ENCODE measurements at regions not wholly inside any gene's neighbourhood (a gene's known extent, or its start where the extent isn't known, plus 50 kb on each side); places are given as distances from the start of the nearest gene placed in this dataset.

- no peak for DNase-seq
Observed at GRCh38 chr6:164274493-164274892, 860.0 kb downstream of the QKI start.

DNA sequence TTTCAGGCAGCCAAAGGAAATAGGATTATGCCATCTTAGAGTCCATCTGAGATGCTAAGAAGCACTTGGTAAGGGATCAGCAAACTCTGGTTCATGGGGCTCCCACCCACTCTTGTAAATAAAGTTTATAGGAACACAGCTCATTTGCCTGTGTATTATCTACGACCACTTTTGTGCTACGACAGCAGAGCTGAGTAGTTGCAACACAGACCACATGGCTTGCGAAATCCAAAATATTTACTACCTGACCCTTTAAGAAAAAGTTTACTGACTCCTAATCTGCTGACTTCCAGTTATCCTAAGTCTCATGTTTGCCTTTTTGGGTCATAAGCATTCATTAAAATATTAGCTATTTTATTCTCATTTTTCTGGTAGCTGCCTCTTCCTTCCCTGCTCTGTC is 859.0 kb downstream of the QKI start:
- no peak for DNase-seq

DNA sequence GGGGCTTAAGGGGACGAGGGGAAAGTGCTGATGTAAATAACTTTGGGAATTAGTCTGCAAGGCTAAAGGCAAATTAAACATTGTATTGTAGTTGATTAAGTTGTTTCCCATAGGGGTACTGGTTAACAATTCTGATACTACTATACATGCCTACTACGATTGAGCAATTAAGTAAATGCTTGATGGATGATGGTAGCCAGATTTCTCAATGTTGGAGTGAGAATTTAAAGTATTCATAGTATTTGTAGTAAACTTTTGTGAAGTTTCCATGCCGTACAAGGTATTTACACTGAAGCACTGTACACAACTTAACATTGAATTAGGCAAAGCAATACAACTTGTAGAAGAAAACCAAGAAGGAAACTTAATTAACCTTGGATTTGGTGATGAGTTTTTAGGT is 852.3 kb downstream of the QKI start:
- no peak for DNase-seq

- no peak for DNase-seq
Observed at GRCh38 chr6:164262348-164262747, 847.8 kb downstream of the QKI start.

GRCh38 chr6:164258421-164258820 is 843.9 kb downstream of the QKI start:
- no peak for DNase-seq

DNA sequence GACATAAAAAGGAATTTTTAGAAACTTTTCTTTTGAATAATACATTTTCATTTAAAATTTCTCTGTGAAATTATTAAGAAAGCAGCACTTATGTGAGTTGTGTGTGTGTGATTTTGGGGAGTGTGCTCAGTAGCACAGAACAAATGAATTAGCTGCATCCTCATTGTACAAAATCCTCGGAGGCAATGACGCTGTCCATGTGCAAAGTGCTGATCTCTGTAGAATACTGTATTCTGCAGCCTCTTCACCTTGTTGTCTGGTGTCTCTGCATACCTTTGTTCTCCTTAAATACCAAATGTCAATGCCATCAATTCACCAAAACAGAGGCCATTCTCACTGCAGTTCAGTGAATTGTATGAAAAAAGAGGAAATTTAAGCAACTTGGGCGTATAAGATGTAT is 838.4 kb downstream of the QKI start:
- DNase-seq: no peak

DNA sequence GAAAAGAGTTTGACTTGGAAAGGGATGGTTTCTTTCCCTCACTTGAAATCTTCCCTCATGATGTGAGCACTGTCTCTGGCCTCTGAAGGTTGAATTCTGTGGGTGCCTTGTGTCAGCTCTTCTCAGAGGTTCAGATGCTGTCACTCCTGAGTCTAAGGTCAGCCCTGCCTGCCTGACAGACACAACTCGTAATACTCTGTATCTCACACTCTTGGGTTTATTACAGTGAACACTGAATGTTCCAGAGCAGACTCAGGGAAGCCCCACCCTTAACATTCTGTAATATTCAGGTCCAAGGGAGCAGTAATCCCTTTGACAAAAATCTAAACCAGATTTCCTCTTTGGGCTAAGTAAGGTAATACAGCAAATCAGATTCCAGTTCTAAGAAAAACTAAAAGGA is 837.8 kb downstream of the QKI start:
- DNase-seq: no peak

- DNase-seq: no peak
Observed at GRCh38 chr6:164247106-164247505, 832.6 kb downstream of the QKI start.

DNA sequence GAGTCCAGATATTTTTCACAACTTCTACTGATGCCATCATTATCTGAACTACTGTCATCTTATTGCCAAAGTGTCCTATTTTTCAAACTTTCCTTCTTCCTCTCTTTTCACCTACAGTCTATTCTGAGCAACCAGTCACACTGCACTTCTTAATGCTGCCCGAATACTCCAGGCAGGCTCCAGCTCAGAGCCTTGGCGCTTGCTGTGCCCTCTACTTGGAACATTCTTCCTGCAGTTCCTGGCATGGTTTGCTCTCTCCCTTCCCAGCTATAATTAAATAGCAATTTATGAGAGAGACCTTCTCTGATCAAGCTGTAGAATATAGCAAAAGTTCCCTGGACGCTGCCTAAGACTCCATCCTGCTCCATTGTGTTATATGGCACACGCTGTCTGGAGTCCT is 831.6 kb downstream of the QKI start:
- no peak for DNase-seq

- DNase-seq: no peak
Observed at GRCh38 chr6:164243949-164244348, 829.4 kb downstream of the QKI start.

- DNase-seq: no peak
Observed at GRCh38 chr6:164243012-164243610, 828.6 kb downstream of the QKI start.

DNA sequence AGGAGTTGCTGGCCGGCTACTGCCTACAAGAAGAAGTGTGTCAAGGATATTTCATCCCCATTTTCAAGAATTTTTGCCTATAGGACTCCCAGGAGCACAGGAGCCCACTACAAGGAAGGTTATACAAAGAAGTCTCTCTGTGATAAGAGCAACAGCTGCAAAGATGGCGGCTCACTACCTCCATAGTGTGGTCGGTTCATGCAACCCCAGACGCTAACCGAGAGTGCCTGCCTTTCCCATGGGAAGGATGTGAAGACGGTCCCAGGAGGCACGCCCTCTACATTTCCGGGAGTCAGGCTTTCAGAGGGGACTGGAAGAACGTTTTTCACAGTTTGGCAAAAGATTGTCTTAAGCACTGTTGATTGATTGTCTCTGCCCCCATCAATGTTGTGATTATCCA is 816.3 kb downstream of the QKI start:
- no peak for DNase-seq

- no peak for DNase-seq
Observed at GRCh38 chr6:164230259-164230658, 815.7 kb downstream of the QKI start.

GRCh38 chr6:164229716-164230115 is 815.2 kb downstream of the QKI start:
- DNase-seq: no peak

- no peak for DNase-seq
Observed at GRCh38 chr6:164227952-164228522, 813.5 kb downstream of the QKI start.

GRCh38 chr6:164216839-164217238 is 802.3 kb downstream of the QKI start:
- no peak for DNase-seq

GRCh38 chr6:164216368-164216767 is 801.9 kb downstream of the QKI start:
- peak; percentile 30 for DNase-seq

DNA sequence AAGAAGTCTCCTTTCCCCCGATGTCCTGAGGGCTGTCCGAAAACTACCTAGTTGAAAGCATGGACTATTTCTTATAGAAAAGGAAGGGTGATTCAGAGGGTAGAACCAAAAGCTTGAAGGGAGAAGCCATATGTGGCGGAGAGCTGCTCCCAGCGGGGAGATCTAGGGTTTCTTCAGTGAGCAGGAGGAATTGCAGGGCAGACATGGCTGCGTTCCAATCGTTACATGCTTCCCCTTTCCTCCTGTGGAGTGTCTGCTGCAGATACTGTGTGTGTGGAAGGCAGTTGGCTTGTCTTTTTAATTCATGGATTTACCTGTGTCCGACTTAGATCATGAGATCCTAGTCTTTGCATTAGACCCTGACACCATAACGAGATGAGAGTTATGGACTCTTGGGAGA is 799.5 kb downstream of the QKI start:
- DNase-seq: no peak

- no peak for DNase-seq
Observed at GRCh38 chr6:164211254-164211653, 796.7 kb downstream of the QKI start.

- DNase-seq: no peak
Observed at GRCh38 chr6:164210783-164211182, 796.3 kb downstream of the QKI start.

DNA sequence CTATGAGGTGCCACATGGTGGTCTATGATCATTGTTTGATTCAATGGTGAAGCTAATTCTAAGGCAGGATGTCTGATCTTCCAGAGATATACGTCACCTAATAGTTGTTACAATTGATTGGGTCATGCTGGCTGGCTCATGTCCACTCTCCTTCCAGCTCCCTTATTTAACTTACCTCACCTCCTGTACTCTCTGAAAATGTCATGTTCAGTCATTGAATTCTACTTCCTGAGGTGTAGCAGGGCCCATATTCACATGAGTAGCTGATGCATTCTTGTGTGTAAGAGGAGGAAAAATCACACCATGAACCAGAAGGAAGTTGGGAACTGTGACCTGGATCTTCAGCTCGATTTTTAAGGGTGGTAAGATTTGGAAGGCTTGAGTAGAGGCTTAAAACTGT is 795.8 kb downstream of the QKI start:
- DNase-seq: no peak

- no peak for DNase-seq
Observed at GRCh38 chr6:164208371-164208770, 793.9 kb downstream of the QKI start.

GRCh38 chr6:164206807-164207423 is 792.4 kb downstream of the QKI start:
- no peak for DNase-seq

DNA sequence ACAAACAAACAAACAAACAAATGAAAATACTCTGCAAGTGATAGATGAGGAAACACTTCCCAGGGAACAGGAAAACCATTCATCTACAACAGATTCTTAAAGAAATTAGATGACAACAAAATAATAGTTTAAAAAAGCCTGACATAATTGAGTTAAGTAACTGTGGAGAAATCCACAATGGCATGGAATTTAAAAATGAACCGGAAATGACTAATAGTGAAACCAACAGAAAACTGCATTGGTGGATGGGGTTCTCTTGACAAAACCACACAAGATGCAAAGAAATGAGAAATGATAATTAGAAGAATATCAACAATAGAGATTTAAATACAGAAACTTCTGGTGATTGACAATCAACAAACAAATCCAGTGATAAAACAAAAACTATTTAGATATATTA is 785.6 kb downstream of the QKI start:
- no peak for DNase-seq

- no peak for DNase-seq
Observed at GRCh38 chr6:164195942-164196281, 781.4 kb downstream of the QKI start.
